Amniotic stem cell (primary cell): ENCODE measurements at regions not wholly inside any gene's neighbourhood (a gene's known extent, or its start where the extent isn't known, plus 50 kb on each side); places are given as distances from the start of the nearest gene placed in this dataset.

Experiments
- DNase-seq: peaks from one replicate; lab custom pipeline; 2025; lab: John Stamatoyannopoulos, UW

- no peak for DNase-seq
Observed at GRCh38 chr1:81574408-81574807, 226.3 kb upstream of the ADGRL2 start.

GRCh38 chr1:81573458-81573857 lies 227.3 kb upstream of the ADGRL2 start:
- DNase-seq = no peak

- no peak for DNase-seq
Observed at GRCh38 chr1:81571946-81572345, 228.8 kb upstream of the ADGRL2 start.

GRCh38 chr1:81569761-81570160 lies 231.0 kb upstream of the ADGRL2 start:
- no peak for DNase-seq

- DNase-seq = no peak
Observed at GRCh38 chr1:81563632-81564031, 237.1 kb upstream of the ADGRL2 start.

GRCh38 chr1:81562934-81563333 lies 237.8 kb upstream of the ADGRL2 start:
- no peak for DNase-seq

GRCh38 chr1:81560629-81561028 lies 240.1 kb upstream of the ADGRL2 start:
- no peak for DNase-seq

- no peak for DNase-seq
Observed at GRCh38 chr1:81559662-81560350, 240.9 kb upstream of the ADGRL2 start.

- DNase-seq = no peak
Observed at GRCh38 chr1:81558291-81559076, 242.2 kb upstream of the ADGRL2 start.

- no peak for DNase-seq
Observed at GRCh38 chr1:81556968-81557367, 243.8 kb upstream of the ADGRL2 start.

GRCh38 chr1:81554534-81554933 lies 246.2 kb upstream of the ADGRL2 start:
- DNase-seq = no peak

GRCh38 chr1:81554108-81554507 lies 246.6 kb upstream of the ADGRL2 start:
- DNase-seq = no peak

- DNase-seq = no peak
Observed at GRCh38 chr1:81553503-81553902, 247.2 kb upstream of the ADGRL2 start.

GRCh38 chr1:81551946-81552345 lies 248.8 kb upstream of the ADGRL2 start:
- no peak for DNase-seq

- DNase-seq = no peak
Observed at GRCh38 chr1:81550753-81551152, 250.0 kb upstream of the ADGRL2 start.

GRCh38 chr1:81549588-81550127 lies 251.1 kb upstream of the ADGRL2 start:
- DNase-seq = no peak

- no peak for DNase-seq
Observed at GRCh38 chr1:81548918-81549587, 251.7 kb upstream of the ADGRL2 start.

GRCh38 chr1:81547912-81548303 lies 252.8 kb upstream of the ADGRL2 start:
- no peak for DNase-seq

GRCh38 chr1:81547261-81547911 lies 253.3 kb upstream of the ADGRL2 start:
- DNase-seq = no peak

GRCh38 chr1:81545734-81546133 lies 255.0 kb upstream of the ADGRL2 start:
- no peak for DNase-seq

GRCh38 chr1:81543764-81544163 lies 257.0 kb upstream of the ADGRL2 start:
- no peak for DNase-seq

- DNase-seq = no peak
Observed at GRCh38 chr1:81542196-81542595, 258.5 kb upstream of the ADGRL2 start.
